ENCODE measurements at regions not wholly inside any gene's neighbourhood (a gene's known extent, or its start where the extent isn't known, plus 50 kb on each side); places are given as distances from the start of the nearest gene placed in this dataset.

DNA sequence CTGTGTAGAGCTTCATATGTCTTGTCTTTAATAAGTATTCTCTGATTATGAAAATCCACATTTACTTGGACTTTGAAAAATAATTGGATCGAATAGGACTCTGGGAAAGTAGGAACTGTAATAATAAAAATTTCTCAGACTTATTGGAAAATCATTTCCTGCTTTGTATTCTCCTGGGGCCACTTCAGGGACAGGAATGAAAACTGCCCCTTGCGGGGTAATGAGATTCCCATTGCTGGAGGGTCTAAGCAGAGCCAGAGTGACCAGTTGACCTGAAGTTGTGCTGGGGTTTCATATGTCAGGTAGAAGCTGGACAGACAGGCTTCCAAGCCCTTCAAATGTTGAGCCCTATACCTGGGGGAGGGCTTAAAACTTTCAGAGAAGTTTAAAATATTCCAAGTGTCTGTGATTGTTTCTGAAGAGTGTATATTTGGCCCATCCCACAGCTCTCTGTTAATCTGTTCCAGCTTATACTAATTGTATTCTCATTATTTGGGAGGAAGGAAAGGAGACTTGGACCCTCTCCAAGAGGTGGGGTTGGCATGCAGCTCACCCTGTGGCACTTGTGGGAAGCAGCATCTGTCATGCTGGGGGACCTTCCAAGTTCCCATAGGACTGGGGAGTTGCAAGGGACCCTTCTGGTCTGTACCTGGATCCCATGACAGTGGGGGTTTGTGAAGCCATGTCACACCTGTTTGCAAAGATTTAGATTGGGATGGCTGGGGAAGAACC is 268.7 kb upstream of the ATP5MC3 start:
- TF ChIP-seq POLR2A (IDR thresholded peaks at IDR 0.05; ENCODE audit: borderline replicate concordance, extremely low read depth, insufficient read depth, insufficient read length) (no peak), EGR1 (IDR thresholded peaks at IDR 0.05; ENCODE audit: low read depth) (no peak), SRF (IDR thresholded peaks at IDR 0.05; ENCODE audit: low read depth) (no peak), ELF1 (IDR thresholded peaks at IDR 0.05; ENCODE audit: borderline replicate concordance, low read depth) (no peak), SP1 (IDR thresholded peaks at IDR 0.05; ENCODE audit: low read depth) (no peak), CBX3 (IDR thresholded peaks at IDR 0.05; ENCODE audit: low read depth) (no peak), POLR2AphosphoS5 (IDR thresholded peaks at IDR 0.05; ENCODE audit: low read depth, low read length) (no peak), ZNF274 (IDR thresholded peaks at IDR 0.05; ENCODE audit: low read depth, low read length) (no peak), EZH2phosphoT487 (IDR thresholded peaks at IDR 0.05; ENCODE audit: borderline replicate concordance) (no peak), SIN3A (IDR thresholded peaks at IDR 0.05; ENCODE audit: low read depth) (no peak)
- TF ChIP-seq, protein P1, sequence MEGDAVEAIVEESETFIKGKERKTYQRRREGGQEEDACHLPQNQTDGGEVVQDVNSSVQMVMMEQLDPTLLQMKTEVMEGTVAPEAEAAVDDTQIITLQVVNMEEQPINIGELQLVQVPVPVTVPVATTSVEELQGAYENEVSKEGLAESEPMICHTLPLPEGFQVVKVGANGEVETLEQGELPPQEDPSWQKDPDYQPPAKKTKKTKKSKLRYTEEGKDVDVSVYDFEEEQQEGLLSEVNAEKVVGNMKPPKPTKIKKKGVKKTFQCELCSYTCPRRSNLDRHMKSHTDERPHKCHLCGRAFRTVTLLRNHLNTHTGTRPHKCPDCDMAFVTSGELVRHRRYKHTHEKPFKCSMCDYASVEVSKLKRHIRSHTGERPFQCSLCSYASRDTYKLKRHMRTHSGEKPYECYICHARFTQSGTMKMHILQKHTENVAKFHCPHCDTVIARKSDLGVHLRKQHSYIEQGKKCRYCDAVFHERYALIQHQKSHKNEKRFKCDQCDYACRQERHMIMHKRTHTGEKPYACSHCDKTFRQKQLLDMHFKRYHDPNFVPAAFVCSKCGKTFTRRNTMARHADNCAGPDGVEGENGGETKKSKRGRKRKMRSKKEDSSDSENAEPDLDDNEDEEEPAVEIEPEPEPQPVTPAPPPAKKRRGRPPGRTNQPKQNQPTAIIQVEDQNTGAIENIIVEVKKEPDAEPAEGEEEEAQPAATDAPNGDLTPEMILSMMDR (IDR thresholded peaks at IDR 0.05 in 2 of 3, conservative IDR thresholded peaks at IDR 0.05 in 1 of 3; ENCODE audit: borderline replicate concordance in 1 of 3, insufficient read depth in 1 of 3, low read depth in 2 of 3, low read length in 2 of 3): no peak
- TF ChIP-seq, protein P2, sequence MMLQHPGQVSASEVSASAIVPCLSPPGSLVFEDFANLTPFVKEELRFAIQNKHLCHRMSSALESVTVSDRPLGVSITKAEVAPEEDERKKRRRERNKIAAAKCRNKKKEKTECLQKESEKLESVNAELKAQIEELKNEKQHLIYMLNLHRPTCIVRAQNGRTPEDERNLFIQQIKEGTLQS (IDR thresholded peaks at IDR 0.05): no peak
